HG02840 (cell line): ENCODE measurements at regions not wholly inside any gene's neighbourhood (a gene's known extent, or its start where the extent isn't known, plus 50 kb on each side); places are given as distances from the start of the nearest gene placed in this dataset.
"Not testable (repeated sequence)": the region's sequence is repeated elsewhere in the genome, so short reads cannot be mapped to it uniquely, and the experiment has no call there.

ENCODE experiments used
- ATAC-seq: cut with Tn5 transposase; IDR thresholded peaks from one replicate; pipeline ENCODE4 v1.9.1; 2021; ENCODE audit warnings: mild to moderate bottlenecking, moderate library complexity, moderate number of reproducible peaks; ENCODE audit not compliant: unreplicated experiment, low FRiP score

DNA sequence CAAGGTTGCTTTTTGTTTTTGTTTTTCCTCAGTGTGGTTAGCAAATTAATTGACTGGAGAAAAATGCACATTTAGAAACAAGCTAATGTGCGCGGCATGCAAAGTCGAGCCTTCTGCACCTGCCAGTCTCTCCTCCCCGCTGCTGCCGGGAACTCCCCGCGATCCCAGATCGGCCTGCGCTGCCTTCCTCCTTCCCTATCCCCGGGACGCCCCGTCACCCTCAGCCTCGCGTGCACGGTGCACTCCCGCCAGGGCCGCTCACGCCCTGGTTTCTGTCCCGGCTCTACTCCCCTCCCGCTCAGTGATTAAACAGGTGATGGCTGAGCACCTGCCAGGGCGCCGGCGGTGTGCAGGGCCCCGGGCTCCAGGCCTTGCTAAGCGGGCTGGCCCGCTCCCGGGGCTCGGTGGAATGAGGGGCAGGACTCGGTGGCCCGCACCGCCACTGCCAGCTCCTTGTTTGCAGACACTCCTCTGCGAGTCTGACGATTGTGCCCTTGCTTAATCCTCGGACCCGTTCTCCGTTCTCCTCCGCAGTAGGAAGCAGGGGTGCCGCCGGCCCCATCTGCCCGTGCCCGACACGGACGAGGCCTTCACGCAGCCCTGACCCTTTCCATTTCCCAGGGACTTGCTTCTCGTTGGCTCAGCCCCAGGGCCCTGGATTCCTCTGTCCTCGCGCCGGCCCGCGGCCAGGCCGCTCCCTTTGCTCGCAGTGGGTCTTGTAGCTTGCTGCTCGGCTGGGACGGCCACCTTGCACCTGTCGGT is 143.4 kb downstream of the TRIML1 start:
- ATAC-seq = no peak

DNA sequence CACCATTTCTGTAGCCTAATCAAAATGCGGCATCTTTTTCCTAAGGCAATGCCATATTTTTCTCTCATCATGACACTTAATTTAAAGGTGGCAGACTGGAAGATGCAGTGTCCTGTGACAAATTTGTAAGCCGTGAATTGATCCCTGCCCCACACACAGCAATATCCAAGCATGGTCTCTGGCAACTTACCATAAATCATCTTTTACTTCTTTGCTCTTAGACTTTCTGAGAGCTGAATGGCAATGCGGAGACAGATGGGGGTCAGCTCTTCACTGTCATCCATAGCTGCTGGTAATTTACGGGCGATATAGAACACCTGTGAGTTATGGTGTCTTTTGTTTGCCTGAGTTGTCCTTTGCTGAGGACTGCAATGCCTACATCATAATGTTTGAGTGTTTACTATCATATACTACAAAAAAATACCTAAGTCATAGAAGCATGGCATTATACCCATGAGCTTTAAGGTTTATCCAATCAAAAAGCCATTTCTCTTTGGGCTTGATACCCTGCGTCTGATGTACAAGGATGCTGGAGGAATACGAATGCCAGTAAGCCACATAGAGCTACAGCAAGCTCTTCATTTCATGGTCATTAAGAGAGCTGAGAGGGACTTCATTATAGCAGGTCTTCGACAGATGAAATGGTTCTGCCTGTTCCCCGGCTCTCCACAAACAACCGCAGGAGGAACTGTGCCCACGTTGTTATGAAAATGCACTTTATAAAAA is 148.1 kb downstream of the TRIML1 start:
- ATAC-seq = no peak

DNA sequence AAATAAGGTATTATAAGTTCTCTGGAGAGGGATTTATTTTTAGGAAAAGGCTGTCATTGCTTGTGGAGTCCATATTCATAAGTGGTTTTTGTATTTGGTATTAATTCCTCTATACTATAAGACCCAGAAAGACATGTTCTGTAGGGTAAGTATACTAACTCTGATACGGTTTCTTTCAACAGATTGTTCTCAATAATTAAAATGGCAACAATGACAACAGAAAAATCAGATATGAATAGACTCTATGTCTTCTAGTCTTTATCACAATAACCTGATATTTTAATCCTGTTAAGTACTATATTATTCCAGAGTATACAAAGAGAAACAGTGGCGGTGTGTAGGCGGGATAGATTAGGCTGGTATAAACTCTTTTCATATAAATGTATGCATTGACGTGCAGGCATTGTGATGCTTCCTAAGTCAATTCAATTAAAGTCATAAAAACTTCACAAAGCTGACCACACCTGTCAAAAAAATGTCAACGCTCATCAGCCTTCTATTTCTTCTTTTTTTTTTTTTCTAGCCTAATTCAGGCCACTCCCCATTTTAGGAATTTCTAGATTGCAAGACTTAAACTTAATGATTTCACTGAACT is 150.4 kb downstream of the TRIML1 start:
- ATAC-seq = no peak

DNA sequence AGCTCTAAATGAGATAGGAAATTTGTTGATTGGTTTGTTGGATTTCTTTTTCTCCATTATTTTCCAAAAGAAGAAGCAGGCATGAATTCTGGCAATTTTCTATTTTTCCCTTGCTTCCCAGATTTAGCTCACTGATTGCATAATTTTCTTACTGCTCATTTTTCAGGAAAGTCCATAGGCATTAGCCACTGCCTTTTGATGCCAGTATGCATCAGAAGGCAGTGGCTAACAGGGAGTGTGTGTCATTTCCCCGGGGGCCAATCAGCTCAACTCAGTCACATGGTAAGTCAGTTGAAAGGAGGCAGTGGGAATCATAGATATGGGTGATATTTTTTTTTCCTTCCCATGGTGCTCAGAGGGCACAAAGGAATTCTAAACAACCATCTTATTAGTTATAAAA is 156.7 kb downstream of the TRIML1 start:
- ATAC-seq = no peak

DNA sequence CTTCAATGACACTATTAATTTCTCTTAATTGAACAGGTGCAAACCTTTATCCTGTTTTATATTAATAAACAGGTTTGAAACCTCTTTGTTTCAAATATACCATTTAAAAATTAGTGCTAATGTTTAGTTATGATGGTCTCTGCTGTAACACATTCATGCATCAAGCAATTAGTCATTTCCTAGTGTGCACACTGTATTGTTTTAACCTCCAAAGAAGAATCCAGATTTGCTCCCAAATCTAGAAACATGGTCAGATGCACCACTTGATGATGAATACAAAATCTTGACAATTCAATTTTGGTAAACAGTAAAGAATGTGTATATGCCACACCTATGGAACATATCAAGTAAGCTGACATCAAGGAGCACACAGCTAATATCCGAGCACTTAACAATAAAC is 157.1 kb downstream of the TRIML1 start:
- ATAC-seq = no peak

DNA sequence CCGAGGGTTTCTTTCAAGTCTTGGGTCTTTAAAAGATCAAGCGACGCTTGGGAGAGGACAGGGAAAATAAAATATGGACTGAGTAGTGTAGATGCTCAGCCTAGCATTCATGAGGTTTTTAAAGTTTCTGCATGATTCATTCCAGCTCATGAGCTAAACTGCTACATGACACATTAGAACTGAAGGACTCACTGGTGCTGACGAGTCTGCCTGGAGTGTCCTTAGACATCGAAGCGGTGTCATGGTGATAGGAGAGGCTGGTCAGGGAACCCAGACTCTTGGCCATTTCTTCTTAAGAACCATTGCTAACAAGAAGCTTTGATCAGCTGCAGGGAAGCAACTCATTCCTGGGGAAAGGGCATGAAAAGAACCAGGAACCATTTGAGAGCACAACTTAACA is 158.6 kb downstream of the TRIML1 start:
- ATAC-seq = no peak

DNA sequence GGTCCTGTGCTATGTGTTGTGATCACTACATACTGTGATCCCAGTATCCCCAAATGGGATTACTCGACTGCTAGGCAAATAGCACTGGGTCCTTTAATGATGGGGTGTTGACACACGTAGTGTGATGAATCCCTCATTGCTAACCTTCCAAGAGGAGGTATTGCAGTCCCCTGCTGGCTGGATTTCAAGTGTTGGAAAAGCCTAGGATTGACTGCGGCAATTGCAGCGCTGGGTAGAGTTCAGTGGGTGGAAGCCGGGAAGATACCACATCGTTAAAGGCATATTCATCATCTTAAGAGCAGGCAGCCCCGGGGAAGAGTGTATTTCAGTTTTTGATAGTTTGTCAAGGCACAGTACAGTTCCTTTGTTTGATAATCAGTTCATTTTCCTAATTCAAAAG is 159.9 kb downstream of the TRIML1 start:
- no peak for ATAC-seq

DNA sequence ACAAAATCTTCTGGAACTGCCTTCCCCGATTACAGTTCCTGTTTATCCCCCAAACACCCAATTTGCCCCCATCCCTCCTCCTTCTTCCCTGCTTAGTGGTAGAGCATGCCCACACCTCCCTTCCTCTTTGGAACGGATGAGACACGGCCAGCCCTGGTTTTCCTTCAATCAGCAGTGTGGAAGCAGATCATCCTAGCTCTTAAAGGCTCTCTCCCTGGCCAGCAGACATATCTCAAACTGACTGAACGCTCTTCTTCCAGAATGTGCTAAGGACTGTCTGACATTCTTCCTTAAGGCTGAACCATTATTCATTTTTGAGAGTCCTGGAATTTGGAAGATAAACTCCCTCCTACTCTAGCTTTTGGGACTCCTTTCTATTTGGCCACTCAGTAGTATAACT is 161.1 kb downstream of the TRIML1 start:
- no peak for ATAC-seq

DNA sequence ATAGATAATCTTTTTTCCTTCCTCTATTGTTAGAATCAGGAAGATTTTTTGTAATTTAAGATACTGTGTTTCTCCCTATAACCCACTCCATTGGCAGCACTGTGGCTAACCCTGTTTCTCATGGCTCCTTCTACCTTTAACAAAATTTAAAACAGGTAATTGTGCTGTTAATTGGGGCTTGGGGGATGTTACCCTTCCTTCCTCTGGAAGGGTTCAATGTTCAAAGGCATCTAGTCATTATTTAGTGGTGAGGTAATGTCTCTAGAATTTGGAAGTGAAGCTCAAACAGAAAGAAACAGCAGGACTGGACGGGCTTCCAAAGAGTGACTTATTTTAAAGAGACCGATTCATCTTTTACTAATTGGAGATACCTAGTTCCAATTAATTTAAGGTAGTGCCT is 166.4 kb downstream of the TRIML1 start:
- ATAC-seq = no peak

DNA sequence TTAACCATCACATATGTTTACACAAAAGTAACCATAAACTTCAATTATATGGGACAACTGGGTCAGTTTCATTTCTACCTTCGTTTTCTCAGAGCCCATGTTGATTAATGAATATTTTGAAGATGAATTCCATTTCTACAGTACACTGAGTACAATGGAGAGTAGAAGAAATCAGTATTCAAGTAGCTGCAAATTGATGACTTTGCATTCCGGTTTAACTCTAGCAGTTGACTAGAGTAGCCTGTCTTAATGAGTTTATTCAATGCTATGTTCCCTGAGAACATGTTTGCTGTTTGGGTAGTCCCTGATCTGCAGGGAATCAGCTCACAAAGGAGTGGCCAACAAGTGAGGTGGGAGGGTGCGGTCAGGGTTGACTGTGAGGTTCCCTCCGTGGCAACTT is 168.3 kb downstream of the TRIML1 start:
- ATAC-seq = no peak

DNA sequence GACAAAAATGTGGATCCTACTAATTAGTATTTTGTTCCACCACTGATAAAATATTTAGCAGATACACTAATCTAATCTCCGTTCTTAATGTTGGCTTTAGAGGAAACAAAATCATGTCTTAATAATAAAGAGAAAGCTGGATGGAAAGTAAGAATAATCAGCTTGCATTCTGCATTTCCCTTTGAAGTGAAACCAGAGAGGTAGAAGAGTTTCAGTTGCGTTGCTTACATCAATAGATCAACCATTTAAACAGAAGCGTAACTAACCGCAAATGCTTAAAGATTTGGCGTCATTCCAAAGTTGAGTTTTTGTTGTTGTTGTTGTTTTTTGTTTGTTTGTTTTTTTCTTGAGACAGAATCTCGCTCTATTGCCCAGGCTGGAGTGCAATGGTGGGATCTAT is 168.9 kb downstream of the TRIML1 start:
- no peak for ATAC-seq

DNA sequence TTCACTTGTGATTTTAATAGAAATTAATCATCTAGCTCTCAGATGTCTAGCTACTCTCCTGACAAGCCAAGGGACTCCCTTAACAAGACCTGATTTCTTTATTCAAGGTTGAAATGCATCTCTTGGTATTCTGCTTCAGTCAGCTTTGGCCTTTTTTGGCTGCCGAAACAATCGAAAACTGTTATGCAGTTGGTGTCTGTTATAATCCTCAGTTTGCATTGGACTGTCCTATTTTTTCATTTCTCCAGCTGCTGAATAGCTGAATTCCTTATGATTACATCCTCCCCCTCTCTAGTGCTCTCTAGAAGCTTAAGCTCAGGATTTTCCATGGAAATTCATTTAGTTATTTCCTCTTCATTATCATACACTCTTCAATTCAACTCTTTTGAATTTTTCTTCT is 177.2 kb downstream of the TRIML1 start:
- ATAC-seq = no peak

DNA sequence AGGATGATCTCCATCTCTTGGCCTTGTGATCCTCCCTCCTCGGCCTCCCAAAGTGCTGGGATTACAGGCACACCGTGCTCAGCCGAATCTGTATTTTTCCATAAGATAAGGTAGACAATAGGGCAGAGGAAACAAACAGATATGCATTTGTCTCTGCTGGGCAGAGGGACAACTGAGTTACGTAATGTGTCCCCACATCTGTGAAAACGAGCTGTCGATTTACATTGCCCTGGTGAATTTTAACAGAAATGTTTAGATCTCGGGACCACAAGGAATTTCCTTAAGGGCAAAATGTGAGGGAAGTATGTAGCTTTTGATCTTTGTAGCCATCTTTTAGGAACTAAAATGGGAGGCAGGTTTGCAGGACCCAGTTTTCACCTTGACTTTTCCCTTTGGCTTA is 189.7 kb downstream of the TRIML1 start:
- no peak for ATAC-seq

DNA sequence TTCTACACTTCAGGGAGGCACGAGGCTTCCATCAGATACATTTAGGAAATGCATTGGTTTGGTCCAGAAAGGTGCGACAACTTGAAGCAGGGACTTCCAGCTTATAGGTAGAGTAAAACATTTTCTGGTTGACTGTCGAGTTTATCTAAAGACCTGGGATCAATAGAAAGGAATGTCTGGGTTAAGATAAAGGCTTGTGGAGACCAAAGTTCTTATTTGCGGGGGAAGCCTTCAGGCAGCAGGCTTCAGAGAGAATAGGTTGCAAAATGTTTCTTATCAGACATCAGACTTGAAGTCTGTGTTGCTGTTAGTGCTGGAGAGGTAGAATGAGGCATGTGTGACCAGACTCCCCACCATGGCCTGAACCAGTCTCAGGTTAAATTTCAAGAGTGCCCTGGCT is 190.3 kb downstream of the TRIML1 start:
- no peak for ATAC-seq

DNA sequence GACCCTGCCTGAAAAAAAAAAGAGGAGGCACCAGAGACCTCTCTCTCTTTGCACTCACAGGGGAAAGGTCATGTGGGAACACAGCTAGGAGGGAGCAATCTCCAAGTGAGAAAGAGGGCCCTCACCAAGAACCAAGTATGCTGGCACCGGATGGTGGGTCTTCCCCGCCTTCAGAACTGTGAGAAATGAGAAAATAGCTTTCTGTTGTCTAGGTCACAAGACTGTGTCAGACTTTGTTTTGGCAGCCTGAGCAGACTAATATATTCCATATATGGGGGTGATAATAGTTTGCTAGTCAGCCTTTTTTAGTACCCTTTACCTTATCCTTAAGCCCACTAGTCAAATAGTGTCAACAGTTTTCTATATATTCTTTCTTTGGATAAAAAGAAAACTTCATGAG is 193.0 kb downstream of the TRIML1 start:
- no peak for ATAC-seq

DNA sequence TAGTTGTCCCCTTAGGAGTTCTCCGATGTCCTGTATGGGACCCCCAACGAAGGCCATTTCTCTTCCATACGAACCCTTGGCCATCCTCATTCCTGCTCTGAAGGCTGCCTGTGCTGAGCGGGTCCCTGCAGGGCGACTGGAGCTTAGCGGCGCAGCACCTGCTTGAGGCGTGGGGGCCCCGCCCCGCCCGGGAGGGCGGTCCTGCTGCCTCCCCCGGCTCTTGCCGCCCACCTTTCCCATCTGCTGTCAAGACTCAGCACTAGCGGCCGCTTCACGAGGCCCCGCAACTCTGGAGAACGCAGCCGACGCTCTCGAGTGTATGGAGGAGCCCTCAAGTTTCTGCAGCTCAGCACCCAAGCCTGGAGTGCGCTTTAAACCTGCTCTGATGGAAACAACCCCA is 197.7 kb downstream of the TRIML1 start:
- ATAC-seq = no peak

DNA sequence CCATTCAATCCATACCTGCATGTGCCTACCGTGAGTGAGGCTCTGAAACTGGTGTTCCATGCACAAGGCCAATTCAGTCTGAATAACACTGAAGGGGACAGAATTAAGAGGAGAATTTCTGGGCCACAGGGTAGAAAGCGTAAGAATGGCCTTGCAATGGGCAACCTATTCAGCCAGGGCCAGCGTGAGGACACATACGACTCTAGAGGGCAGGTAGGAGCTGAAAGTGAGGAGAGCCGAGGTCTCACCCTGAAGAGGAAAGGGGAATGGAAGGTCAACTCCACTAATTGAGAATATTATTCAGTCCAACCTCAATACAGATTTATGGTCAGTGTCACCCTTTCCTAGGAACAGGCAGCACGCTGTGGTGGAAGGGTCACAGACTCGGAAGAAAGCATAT is 202.2 kb downstream of the TRIML1 start:
- no peak for ATAC-seq

DNA sequence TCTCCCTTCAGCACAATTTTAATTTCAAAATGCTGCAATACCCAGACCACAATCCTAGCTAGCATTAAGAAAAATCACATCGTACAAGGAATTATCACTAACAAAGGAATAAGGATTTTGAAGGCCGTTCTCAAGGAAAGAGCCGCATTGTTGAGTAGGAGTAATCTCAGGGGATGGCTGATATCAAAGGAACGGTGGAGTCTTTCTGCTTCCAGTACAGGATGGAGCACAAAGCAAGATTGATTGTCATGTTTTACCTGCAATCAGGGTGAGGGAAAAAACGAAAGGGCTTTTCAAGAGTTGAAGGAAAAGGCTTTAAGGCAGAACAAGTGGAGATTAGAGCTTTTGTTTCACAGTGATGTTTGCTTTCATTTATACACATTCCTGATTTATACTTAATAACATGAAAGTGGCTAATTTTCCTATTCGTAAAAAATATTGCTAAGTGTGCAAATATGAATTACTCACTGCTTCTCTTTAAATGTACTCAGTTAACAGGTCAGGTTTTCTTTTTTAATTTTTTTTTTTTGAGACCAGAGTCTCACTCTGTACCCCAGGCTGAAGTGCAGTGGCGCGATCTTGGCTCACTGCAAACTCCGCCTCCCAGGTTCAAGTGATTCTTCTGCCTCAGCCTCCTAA is 207.0 kb downstream of the TRIML1 start:
- ATAC-seq = no peak

DNA sequence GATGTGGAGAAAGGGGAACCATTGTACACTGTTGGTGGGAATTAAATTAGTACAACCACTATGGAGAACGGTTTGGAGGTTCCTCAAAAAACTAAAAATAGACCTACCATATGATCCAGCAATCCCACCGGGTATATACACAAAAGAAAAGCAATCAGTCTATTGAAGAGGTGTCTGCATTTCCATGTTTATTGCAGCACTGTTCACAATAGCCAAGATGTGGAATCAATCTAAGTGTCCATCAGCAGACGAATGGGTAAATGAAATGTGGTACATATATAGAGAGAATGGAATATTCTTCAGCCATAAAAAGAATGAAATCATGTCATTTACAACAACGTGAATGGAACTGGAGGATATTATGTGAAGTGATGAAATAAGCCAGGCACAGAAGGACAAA is 208.1 kb downstream of the TRIML1 start:
- no peak for ATAC-seq

DNA sequence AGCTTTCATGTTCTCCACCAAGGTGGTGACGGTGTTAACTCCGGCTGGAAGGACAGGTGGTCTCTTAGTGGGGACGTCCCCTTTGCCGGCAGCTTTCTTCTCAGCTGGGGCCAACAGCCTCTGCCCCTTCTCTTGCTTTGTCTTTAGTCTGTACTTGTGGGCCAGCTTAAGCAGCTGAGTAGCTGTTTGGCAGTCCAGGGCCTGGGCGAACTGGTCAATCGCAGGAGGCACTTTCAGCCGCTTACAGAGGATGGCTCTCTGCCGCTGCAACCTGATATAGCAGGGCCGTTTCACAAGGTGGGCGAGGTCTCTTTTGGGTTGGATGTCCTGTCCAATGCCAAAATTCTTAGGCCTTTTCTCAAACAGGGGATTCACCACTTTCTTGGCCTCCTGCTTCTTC is 210.3 kb downstream of the TRIML1 start:
- ATAC-seq = not testable (repeated sequence)

DNA sequence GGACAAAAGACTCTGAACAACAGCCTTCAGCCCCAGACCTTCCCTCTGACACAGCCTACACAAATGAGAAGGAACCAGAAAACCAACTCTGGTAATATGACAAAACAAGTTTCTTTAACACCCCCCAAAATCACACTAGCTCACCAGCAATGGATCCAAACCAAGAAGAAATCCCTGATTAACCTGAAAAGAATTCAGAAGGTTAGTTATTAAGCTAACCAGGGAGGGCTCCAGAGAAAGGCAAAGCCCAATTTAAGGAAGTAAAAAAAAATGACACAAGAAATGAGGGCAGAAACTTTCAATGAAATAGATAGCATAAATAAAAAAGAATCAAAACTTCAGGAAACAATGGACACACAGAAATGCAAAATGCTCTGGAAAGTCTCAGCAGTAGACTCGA is 224.0 kb downstream of the TRIML1 start:
- no peak for ATAC-seq
